ENCODE measurements at regions not wholly inside any gene's neighbourhood (a gene's known extent, or its start where the extent isn't known, plus 50 kb on each side); places are given as distances from the start of the nearest gene placed in this dataset.

DNA sequence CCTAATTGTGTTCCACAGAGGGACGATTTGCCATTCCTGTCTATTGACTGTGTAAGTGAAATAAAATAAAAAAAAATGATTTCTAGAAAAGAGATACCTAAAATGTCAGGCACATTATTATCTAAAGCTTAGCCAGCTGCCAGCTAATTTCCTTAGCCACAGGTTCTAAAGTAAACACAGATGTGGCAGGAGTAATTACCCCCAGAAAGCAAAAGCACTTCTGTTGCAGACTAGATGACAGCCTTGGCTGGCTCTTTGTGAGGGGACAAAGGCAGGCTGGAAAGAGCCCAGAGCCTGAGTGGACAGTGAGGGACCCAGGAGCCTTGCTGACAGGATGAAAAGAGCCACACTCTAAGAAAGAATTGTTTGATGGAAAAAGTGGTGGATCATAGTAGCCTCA is 418.1 kb downstream of the LRIG3 start:
- no peak for TF ChIP-seq SUZ12 (IDR thresholded peaks at IDR 0.05; ENCODE audit: extremely low read depth, insufficient read depth, insufficient read length)
- TF ChIP-seq YY1 (IDR thresholded peaks at IDR 0.05; ENCODE audit: insufficient read depth, insufficient read length): no peak
